A549 (cell line): ENCODE measurements at regions not wholly inside any gene's neighbourhood (a gene's known extent, or its start where the extent isn't known, plus 50 kb on each side); places are given as distances from the start of the nearest gene placed in this dataset.

Experiments
- ATAC-seq, 2 experiments: fragments of 200-7000 bp in 1 of 2; fragments of >200 bp in 1 of 2; cut with Nextera tagmentation in 1 of 2; cut with Tn5 transposase in 1 of 2; 3 replicates each; pipeline versions ENCODE4 v1.8.0 to v1.9.1; 2018 to 2020; ENCODE audit warnings: mild to moderate bottlenecking in 1 of 2, moderate library complexity in 1 of 2
- CTCF ChIA-PET: fragments of 300-600 bp; sonication (Branson Sonifier 250); formaldehyde crosslinking; extraction: SDS; loops from one replicate; lab custom pipeline; 2021; ENCODE audit warnings: antibody characterized with exemption, inconsistent platforms; lab: Yijun Ruan, JAX
- POLR2A ChIA-PET: fragments of 350-600 bp; formaldehyde crosslinking; extraction: SDS; loops from one replicate; lab custom pipeline; 2021; ENCODE audit warnings: antibody characterized with exemption, inconsistent platforms; lab: Yijun Ruan, JAX
- DNase-seq, 2 experiments: peaks; one replicate each; pipeline versions ENCODE4 v3.0.0 to v3.0.0-alpha.2; 2011 to 2016; ENCODE audit warnings: low read depth in 1 of 2, low spot score in 1 of 2
- FAIRE-seq: peaks from 2 replicates; lab custom pipeline; 2011; peaks lifted over from hg19 to GRCh38; lab: Jason Lieb, UNC
- H3K27ac ChIP-seq, 2 experiments: fragments of >200 bp; sonication (Bioruptor Twin); formaldehyde crosslinking; 3 replicates each; pipeline ENCODE4 v1.5.1; 2016 to 2017
- H3K4me1 ChIP-seq: fragments of >200 bp; sonication (Bioruptor Twin); formaldehyde crosslinking; 3 replicates; pipeline ENCODE4 v1.6.1; 2016
- H3K4me2 ChIP-seq: fragments of >200 bp; sonication (Bioruptor Twin); formaldehyde crosslinking; 3 replicates; pipeline ENCODE4 v1.6.1; 2016
- H3K4me3 ChIP-seq: fragments of >200 bp; sonication (Bioruptor Twin); formaldehyde crosslinking; 3 replicates; pipeline ENCODE4 v1.5.1; 2016
- H3K9me3 ChIP-seq: fragments of >200 bp; sonication (Bioruptor Twin); formaldehyde crosslinking; 3 replicates; pipeline ENCODE4 v1.6.1; 2016
- ATOH8 ChIP-seq: fragments of 250-450 bp; sonication (Bioruptor Pico); IDR thresholded peaks from 2 replicates; pipeline ENCODE4 v1.5.0; 2020; ENCODE audit warnings: low read depth, mild to moderate bottlenecking, moderate library complexity
- BCL3 ChIP-seq: fragments of >200 bp; sonication (Bioruptor Twin); formaldehyde crosslinking; IDR thresholded peaks from 3 replicates; pipeline ENCODE4 v1.6.1; 2016
- CTCF ChIP-seq: fragments of >200 bp; sonication (Bioruptor Twin); formaldehyde crosslinking; IDR thresholded peaks from 3 replicates; pipeline ENCODE4 v1.5.1; 2016
- EHMT2 ChIP-seq: fragments of 200-600 bp; sonication (generic); IDR thresholded peaks from 2 replicates; pipeline ENCODE4 v1.6.1; 2016; ENCODE audit warnings: antibody characterized with exemption, low read depth, mild to moderate bottlenecking, moderate library complexity
- ESRRA ChIP-seq: fragments of 150-350 bp; IDR thresholded peaks from 2 replicates; pipeline ENCODE4 v1.6.1; 2014; ENCODE audit warnings: mild to moderate bottlenecking, low read length, borderline replicate concordance
- FOSB ChIP-seq: fragments of 250-450 bp; sonication (Bioruptor Pico); IDR thresholded peaks from 2 replicates; pipeline ENCODE4 v1.5.0; 2020; ENCODE audit warnings: mild to moderate bottlenecking, moderate library complexity
- HES2 ChIP-seq: fragments of >200 bp; sonication (Bioruptor Twin); formaldehyde crosslinking; IDR thresholded peaks from 2 replicates; pipeline ENCODE4 v1.6.1; 2016
- HEYL ChIP-seq: fragments of 250-450 bp; sonication (Bioruptor Pico); IDR thresholded peaks from 2 replicates; pipeline ENCODE4 v1.8.0; 2021; ENCODE audit warnings: mild to moderate bottlenecking, moderate library complexity
- HOXA7 ChIP-seq: fragments of 250-450 bp; sonication (Bioruptor Pico); IDR thresholded peaks from 2 replicates; pipeline ENCODE4 v1.5.0; 2020; ENCODE audit warnings: mild to moderate bottlenecking, moderate library complexity
- HOXB5 ChIP-seq: fragments of 250-450 bp; sonication (Bioruptor Pico); IDR thresholded peaks from 2 replicates; pipeline ENCODE4 v1.5.0; 2020; ENCODE audit warnings: mild to moderate bottlenecking, moderate library complexity
- KDM5A ChIP-seq: fragments of 200-600 bp; sonication (generic); IDR thresholded peaks from 2 replicates; pipeline ENCODE4 v1.6.1; 2016; ENCODE audit warnings: antibody characterized with exemption, mild to moderate bottlenecking
- MAFK ChIP-seq: fragments of 450-650 bp; IDR thresholded peaks from 2 replicates; pipeline ENCODE4 v1.6.1; 2014; ENCODE audit not compliant: partially characterized antibody
- MAX ChIP-seq: IDR thresholded peaks from 2 replicates; pipeline ENCODE4 v1.6.1; 2012
- MYC ChIP-seq: IDR thresholded peaks from 2 replicates; pipeline ENCODE4 v1.6.1; 2012; ENCODE audit warnings: mild to moderate bottlenecking, inconsistent platforms, low read length, improper control_type of control experiment, borderline replicate concordance
- NPAS2 ChIP-seq: fragments of 250-450 bp; sonication (Bioruptor Pico); IDR thresholded peaks from 2 replicates; pipeline ENCODE4 v1.8.0; 2022; ENCODE audit warnings: mild to moderate bottlenecking, moderate library complexity, borderline replicate concordance
- NR3C1 ChIP-seq: fragments of >200 bp; sonication (Bioruptor Twin); formaldehyde crosslinking; IDR thresholded peaks from 3 replicates; pipeline ENCODE4 v1.6.1; 2017
- PBX3 ChIP-seq: IDR thresholded peaks from 2 replicates; pipeline ENCODE4 v1.6.1; 2012
- POLR2AphosphoS2 ChIP-seq: conservative IDR thresholded peaks from 2 replicates; pipeline ENCODE4 v1.6.1; 2012; ENCODE audit warnings: low read length, improper control_type of control experiment, inconsistent platforms
- RAD21 ChIP-seq, 2 experiments: fragments of >200 bp in 1 of 2; sonication (Bioruptor Twin) in 1 of 2; formaldehyde crosslinking in 1 of 2; IDR thresholded peaks in 1 of 2; conservative IDR thresholded peaks in 1 of 2; 2 replicates in 1 of 2; 3 replicates in 1 of 2; pipeline ENCODE4 v1.6.1; 2012 to 2018; ENCODE audit warnings: inconsistent platforms in 1 of 2
- RFX5 ChIP-seq: fragments of 450-650 bp; IDR thresholded peaks from 2 replicates; pipeline ENCODE4 v1.7.1; 2014; ENCODE audit warnings: antibody characterized with exemption, mild to moderate bottlenecking, moderate library complexity
- RNF2 ChIP-seq: fragments of 200-600 bp; sonication (generic); IDR thresholded peaks from 2 replicates; pipeline ENCODE4 v1.6.1; 2016; ENCODE audit warnings: low read depth, mild to moderate bottlenecking, antibody characterized with exemption, moderate library complexity, borderline replicate concordance
- SMC3 ChIP-seq: fragments of >200 bp; sonication (Bioruptor Twin); formaldehyde crosslinking; IDR thresholded peaks from 3 replicates; pipeline ENCODE4 v1.6.1; 2018; ENCODE audit warnings: inconsistent platforms
- ZC3H11A ChIP-seq: fragments of 450-650 bp; IDR thresholded peaks from 2 replicates; pipeline ENCODE4 v1.6.1; 2014; ENCODE audit warnings: antibody characterized with exemption, mild to moderate bottlenecking
- ZFP36 ChIP-seq: fragments of 450-650 bp; IDR thresholded peaks from 2 replicates; pipeline ENCODE4 v1.6.1; 2014; ENCODE audit warnings: borderline replicate concordance; ENCODE audit not compliant: partially characterized antibody
- ZSCAN20 ChIP-seq: fragments of 250-450 bp; sonication (Bioruptor Pico); IDR thresholded peaks from 2 replicates; pipeline ENCODE4 v1.8.0; 2022; ENCODE audit warnings: mild to moderate bottlenecking, moderate library complexity
- WGBS: methylation state at CpG from one replicate; pipeline ENCODE4 v1.1.6; 2017; ENCODE audit errors: missing lambda C conversion rate; 5-methylcytosine and 5-hydroxymethylcytosine counted together

GRCh38 chr10:4312051-4312835 lies 513.8 kb upstream of the AKR1E2 start:
- no peaks in the 10 kb centered on the region for H3K4me1 ChIP-seq
- DNase-seq = no peak
- WGBS = 50% methylated on average over 4 of the region's 4 CpGs
- no peak overlapping the region for H3K27ac ChIP-seq
- no peak for TF ChIP-seq NPAS2
- TF ChIP-seq EHMT2 = no peak
- no peak for TF ChIP-seq RNF2
- no peak for TF ChIP-seq KDM5A
- TF ChIP-seq MYC = no peak
- no peak for TF ChIP-seq RFX5
- TF ChIP-seq CTCF = no peak
- no peak for TF ChIP-seq PBX3
- TF ChIP-seq HOXA7 (CRISPR knock-in tag) = no peak
- no peak for TF ChIP-seq SMC3
- TF ChIP-seq MAX = no peak
- TF ChIP-seq MAFK = no peak
- no peak for TF ChIP-seq ZFP36
- H3K4me2 ChIP-seq = no peak overlapping the region
- no peak for FAIRE-seq
- H3K9me3 ChIP-seq = no peaks in the 10 kb centered on the region
- CTCF ChIA-PET = no interaction called here
- H3K4me3 ChIP-seq = no peak overlapping the region
- ATAC-seq = no peak
- POLR2A ChIA-PET = no interaction called here

- no peak overlapping the region for H3K4me2 ChIP-seq
- no peak overlapping the region for H3K4me3 ChIP-seq
- FAIRE-seq = no peak
- ATAC-seq = no peak
- WGBS = 93% methylated on average over 3 of the region's 3 CpGs
- no peak for DNase-seq
- no peak for TF ChIP-seq POLR2AphosphoS2
- no peak for TF ChIP-seq FOSB
- CTCF ChIA-PET = interaction anchor here (1.5 kb wide), 1 partner anchor 15 kb away, joined by 4 read pairs; no protein-coding TSS in a partner anchor
- no peaks in the 10 kb centered on the region for H3K4me1 ChIP-seq
- H3K9me3 ChIP-seq = no peaks in the 10 kb centered on the region
- POLR2A ChIA-PET = no interaction called here
- H3K27ac ChIP-seq = no peak overlapping the region
Observed at GRCh38 chr10:4310172-4310571, 515.8 kb upstream of the AKR1E2 start.

GRCh38 chr10:4307910-4308309 lies 518.1 kb upstream of the AKR1E2 start:
- POLR2A ChIA-PET = no interaction called here
- FAIRE-seq = no peak
- TF ChIP-seq POLR2AphosphoS2 = no peak
- no peak for TF ChIP-seq NR3C1
- TF ChIP-seq NPAS2 = no peak
- TF ChIP-seq HOXB5 = no peak
- TF ChIP-seq MAX = no peak
- TF ChIP-seq HEYL (CRISPR knock-in tag) = no peak
- TF ChIP-seq HES2 = no peak
- no peak for TF ChIP-seq BCL3
- TF ChIP-seq CTCF = no peak
- TF ChIP-seq ZC3H11A = no peak
- no peak for TF ChIP-seq ESRRA
- TF ChIP-seq ZSCAN20 (CRISPR knock-in tag) = no peak
- no peak for TF ChIP-seq RFX5
- no peak for TF ChIP-seq ATOH8 (CRISPR knock-in tag)
- no peak for TF ChIP-seq RAD21 (conservative IDR thresholded peaks at IDR 0.05 in 1 of 2, IDR thresholded peaks at IDR 0.05 in 1 of 2)

More at GRCh38 chr10:4307910-4308309, 518.1 kb upstream of the AKR1E2 start:
- ATAC-seq = no peak
- Histone ChIP-seq H3K27ac (no peak overlapping the region), H3K4me2 (no peak overlapping the region), H3K4me1 (no peaks in the 10 kb centered on the region), H3K4me3 (no peak overlapping the region), H3K9me3 (no peaks in the 10 kb centered on the region)
- WGBS = 20% methylated on average over 1 of the region's 1 CpG
- no peak for DNase-seq
- CTCF ChIA-PET = interaction anchor here (0.6 to 1.2 kb wide), 3 partner anchors 41 to 404 kb away, joined by 3 to 5 read pairs (median 4); no protein-coding TSS in a partner anchor
